ENCODE measurements at regions not wholly inside any gene's neighbourhood (a gene's known extent, or its start where the extent isn't known, plus 50 kb on each side); places are given as distances from the start of the nearest gene placed in this dataset.

DNA sequence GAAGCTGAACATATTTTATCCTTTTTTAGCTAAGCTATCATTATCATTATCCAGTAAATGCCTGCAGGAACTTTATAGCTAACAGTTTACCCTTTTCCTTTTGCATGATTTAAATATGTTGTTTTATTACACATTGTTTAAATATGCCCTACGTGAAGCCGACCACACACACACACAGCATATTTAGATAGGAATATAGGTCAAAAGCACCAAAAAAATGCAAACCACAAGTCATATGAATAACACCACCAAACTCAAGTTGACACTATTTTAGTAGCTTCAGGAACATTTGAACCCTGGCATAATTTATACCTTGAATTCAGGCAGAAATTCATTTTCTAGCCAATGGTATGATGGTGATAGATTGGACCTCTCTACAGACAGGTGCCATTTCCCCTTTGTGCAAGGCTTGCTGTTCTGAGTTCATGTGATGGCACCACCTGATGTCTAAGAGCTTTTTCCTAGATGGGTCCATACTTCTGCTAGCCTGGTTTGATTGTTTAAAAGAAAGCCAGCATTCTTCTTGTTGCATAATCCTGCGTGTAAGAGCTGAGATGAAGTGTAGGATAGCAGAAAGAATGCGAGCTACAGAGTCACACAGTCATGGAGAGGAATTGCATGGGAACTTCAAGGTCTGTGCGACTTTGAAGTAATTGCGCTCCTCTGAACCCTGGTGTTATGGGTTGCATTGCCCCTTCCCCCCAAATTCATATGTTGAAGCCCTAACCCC, 454.8 kb upstream of the SOX5 start:
- DNase-seq, result no peak

DNA sequence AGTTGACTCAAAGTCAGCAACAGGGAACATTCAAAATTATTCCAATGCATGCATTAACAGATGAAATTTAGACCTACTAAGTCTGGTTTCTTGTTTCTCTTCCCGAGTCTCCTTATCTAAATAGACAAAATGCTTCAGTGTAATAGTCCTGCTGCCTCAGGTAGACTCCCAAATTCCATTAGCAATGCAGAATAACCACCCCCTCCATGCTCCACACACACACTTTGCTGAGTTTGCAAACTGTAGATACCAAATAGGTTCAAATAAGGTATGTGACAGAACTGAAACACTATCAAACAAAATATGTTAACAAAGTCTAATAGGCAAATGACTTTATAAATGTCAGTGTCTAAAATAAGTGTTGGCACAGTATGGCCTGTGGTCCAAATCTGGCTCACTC, 451.1 kb upstream of the SOX5 start:
- DNase-seq, result no peak

GRCh38 chr12:24398605-24399004, 449.1 kb upstream of the SOX5 start:
- DNase-seq, result no peak

DNA sequence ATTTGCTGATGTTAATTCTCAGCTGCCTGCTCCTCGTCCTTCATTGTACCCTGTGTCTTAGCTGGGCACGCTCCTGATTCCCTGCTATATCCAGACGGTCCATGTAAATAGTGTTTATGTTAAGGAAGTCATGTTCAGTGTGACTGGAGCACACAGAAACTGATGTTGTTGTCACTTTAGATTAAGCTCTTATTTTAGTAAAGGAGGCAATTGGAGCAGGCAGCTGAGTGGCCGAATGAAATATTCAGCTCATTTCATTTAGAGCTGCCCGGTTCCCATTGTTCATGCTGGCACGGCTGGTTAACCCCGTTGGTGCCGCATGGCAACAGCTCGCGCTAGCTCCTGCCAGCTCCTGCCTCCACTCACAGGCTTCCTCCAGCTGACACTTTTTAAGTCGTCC, 446.8 kb upstream of the SOX5 start:
- no peak for DNase-seq

GRCh38 chr12:24394246-24394645, 444.8 kb upstream of the SOX5 start:
- DNase-seq, result no peak

DNA sequence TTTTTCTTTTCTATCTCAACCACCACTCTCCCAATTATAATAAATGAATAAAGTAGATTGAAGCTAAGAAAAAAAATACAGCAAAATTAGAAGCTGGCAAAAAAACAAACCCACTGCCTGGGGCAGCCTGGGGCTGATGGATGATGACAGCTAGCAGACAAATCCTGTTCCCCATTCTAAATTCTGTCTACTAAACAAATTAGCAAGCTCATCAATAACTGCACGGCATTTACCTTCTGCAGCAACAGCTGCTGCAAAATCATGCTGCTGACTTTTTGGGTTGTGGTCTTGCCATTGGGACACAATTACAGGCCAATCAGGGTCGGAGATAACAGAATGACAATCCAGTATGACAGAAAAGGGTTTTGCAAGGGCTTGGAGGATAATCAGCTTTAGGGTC, 443.6 kb upstream of the SOX5 start:
- no peak for DNase-seq

DNA sequence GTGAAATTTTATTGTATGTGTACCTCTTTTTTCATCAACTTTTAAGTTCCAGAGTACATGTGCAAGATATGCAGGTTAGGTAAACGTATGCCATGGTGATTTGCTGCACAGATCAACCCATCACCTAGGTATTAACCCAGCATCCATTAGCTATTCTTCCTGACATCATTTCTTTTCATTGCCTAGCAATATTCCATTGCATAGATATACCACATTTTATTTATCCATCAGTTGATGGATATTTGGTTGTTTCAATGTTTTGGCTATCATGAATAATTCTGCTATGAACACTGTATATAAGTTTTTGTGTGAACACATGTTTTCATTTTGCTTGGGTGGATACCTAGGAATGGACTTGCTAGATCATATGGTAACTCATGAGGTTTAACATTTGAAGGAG, 439.9 kb upstream of the SOX5 start:
- DNase-seq, result no peak

DNA sequence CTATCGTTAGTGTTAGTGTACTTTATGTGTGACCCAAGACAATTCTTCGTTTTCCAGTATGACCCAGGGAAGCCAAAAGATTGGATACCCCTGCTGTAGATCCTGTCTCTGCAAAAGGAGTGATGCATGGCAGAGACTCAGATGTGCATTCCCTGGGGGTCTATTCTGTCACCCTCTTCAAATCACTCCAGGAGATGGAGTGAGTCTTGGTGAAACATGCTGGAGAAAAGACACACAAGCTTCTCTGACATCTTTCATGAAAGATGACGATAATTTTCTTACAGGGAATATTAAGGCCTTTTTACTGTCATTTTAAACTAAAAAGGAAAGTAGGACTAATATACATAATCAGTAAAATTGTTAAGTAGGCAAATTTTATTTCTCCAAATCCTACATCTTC, 437.9 kb upstream of the SOX5 start:
- DNase-seq, result no peak

GRCh38 chr12:24386836-24387235, 437.4 kb upstream of the SOX5 start:
- no peak for DNase-seq

- no peak for DNase-seq
Measured at GRCh38 chr12:24381790-24382189, 432.3 kb upstream of the SOX5 start.

- no peak for DNase-seq
Measured at GRCh38 chr12:24379861-24380521, 430.5 kb upstream of the SOX5 start.

GRCh38 chr12:24379433-24379832, 430.0 kb upstream of the SOX5 start:
- DNase-seq, result no peak

DNA sequence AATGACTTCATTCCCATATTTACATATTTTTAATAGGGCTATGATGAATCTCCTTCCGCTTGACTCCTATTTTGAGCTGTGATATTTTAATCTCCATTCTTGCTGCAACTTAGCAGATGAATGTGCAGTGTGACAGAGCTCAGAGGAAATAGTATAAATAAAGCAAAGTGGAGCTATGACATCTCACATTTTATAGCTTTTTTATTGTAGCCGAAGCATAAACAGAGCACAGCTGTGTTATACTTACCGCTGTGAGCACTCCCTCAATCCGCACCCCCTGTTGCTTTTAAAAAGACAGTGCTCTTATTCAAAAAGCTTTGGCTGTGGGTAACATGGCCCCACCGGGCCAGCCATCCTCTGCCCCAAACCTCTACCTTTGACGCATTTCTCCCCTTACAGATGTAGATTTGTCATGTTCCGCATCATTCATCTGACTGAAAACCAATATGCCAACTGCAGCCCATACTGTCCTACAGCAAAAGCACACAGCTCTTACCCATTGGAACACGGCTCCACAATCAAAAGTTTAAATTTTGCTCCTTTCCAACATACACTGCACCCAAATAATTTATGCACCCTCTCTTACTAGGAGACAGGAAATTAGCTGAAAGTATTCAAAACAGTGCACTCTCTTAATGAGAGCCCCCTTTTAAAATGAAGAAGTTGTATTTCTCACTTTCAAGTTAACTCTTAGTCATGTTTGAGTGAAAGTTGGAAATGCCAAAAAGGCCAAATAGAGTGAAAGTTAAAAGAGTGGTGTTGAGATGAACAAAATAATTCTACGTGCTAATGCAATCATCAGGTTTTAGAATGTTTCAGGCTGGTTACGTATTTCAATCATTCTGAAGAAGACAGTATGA, 429.3 kb upstream of the SOX5 start:
- DNase-seq, result no peak

DNA sequence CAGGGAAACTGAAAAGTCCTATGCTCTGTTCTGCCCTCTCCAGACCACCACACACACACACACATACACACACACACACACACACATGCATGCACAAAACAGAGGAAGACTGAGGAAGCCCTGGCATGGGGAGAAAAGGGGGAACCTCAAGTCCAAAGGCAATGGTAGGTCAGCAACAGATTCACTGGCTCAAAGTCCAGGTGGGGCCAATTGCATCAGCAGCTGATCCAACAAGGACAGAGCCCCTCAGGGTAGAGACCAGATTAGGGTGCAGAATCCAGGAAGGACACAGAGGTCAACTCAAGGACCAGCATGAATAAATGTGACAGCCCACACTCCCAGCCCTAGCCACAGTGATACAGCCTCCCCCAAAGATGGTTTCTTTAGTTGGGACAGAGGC, 425.0 kb upstream of the SOX5 start:
- DNase-seq, result no peak

DNA sequence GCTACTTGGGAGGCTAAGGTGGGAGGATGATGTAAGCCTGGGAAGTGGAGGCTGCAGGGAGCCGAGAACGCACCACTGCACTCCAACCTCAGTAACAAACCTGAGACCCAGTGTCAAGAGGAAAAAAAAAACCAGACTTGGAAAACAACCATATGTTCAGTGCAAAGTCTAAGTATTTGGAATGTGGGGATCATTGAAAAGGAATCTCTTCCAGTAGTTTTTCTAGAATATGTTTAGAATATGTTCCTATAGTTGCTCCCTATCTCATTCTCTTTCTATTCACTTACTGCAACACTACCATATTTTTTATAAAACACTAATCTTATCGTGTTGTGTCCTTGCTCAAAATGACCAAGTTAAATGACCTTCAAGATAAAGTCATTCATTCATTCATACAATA, 423.5 kb upstream of the SOX5 start:
- DNase-seq, result no peak

DNA sequence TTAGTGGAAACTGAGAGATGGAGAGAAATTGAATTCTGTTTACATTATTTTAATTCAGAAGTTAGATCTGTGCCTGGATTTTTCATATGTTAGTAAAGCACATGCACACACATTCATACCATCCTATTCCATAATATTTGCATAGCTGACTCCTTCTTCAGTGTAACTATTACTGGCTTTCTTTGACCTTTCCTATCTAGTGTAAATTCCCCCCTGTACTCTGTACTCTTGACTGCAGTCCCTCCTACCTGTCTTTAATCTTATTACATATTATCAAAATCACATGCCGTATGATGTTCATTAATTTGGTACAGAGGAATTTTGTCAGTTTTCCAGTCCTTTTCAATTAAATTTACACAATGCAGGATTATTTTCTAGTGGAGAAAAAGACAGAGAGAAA, 417.0 kb upstream of the SOX5 start:
- DNase-seq, result no peak

DNA sequence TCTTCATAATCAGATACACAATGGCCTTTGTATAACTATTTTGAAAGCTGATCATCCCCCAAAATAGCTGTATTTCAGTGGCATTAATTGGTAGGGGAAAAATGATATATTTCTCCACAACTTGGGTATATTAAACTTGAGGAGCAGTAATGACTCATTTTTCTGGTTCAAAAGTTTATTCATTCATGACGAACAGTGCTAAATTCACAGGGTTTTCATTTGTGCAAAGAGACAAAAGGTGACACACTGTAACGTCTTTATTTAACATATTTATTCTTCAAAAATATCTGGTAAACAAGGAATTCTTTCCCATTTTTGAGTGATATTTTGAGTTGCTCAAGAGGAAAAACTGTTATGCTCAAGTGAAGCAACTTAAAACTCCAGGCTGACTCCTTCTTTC, 415.5 kb upstream of the SOX5 start:
- DNase-seq, result no peak

DNA sequence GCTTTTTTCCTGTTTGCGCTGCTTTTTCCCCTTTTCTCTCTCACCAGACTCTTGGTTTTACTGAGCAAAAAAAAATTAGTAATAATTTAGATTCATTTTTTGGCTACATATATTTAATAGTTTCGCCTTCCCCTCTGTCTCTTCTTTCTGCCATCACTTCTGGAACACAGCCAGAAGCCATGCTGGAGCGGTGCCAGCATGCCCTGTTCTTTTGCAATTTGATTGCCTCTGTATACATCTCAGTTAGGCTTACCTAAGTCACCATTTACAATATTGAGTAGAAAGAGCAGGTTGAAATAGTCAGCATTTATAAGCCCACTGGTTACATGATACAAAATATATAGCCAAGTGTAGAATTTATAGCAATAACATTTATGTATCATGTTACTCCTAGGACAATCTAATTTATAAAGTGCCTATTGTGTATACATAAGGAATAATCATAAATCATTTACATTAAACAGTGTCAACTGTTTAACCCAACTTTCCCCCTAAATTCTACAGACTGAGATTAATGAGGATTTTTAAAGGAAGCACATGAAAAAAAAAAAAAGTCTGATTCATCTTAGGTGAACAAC, 413.8 kb upstream of the SOX5 start:
- no peak for DNase-seq

DNA sequence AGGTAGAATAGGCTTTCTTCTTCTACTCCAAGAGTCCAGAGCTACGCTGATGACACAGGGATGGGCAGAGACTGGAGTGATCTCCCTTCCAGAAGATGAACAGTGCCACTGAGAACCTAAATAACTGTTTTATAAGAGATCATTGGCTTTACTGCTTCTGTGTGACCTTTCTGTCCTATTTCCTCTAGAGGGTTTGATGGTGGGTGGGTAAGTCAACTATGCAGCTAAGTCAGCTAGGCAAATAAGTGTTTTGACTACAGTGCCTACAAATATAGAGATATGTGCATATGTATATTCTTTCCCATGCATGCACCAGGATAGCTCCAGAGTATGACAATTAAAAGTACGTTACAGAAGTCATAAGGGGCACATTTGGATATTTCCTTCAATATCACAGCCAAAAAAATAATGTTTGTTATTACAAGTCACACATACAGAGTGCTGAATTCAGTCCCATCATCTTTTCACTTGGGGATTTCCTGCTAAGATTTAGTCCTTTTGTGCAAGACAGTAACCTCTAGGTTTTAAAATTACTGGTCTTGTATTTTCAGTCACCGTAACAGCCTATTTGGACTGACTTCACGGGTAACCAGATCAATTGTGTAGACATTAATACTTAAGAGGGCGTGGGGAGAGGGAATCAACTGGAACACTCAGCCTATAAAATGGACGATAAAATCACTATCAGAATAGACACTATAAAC, 412.6 kb upstream of the SOX5 start:
- no peak for DNase-seq

GRCh38 chr12:24360907-24361306, 411.4 kb upstream of the SOX5 start:
- no peak for DNase-seq

DNA sequence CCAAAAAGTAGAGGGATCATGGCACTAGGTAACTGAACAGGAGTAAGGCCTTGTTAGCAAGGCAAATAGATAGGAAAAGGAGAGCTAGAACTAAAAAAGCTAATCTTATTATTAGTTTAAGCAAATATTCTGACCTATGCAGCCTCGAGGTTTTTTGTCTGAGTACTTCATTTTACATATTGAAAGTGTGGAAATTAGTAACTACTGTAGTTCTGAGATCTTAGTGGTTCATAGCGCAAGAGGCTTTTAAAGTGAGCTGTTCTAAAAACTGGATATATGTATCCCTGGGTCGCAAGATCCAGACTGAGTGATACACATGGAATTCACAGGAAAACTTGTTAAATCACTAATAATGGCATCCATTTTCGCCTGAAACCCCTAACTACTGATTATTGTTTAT, 411.0 kb upstream of the SOX5 start:
- DNase-seq, result no peak

- no peak for DNase-seq
Measured at GRCh38 chr12:24360057-24360456, 410.6 kb upstream of the SOX5 start.

GRCh38 chr12:24359418-24359817, 409.9 kb upstream of the SOX5 start:
- no peak for DNase-seq
